ENCODE measurements at regions not wholly inside any gene's neighbourhood (a gene's known extent, or its start where the extent isn't known, plus 50 kb on each side); places are given as distances from the start of the nearest gene placed in this dataset.

DNA sequence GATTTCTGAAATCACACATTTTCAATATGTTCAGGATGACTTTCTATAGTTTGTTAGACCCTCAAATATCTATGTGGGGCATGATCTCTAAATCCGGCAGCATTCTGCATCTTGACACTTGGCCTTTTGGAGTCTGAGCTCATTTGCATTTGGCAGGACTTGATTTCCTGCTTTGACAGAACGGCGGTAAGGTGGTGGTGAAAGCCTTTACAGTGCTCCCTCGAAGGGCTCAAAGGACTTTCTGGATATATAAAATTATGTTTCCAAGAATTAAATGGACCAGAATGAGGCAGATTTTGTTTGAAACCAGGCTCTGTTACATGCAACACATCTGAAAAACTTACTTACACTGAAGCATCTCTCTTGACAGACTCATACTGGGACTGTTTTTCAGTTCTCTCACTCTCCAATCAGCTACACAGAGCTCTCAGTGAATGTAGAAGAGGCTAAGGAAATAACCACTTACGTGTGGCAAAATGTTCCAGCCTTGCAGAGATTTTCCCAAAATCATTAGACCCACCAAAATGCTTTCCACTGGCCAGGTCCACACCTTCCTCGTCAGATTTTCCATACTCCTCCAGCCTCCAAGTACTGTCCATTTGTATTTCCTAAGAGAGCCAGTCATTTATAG is 207.2 kb downstream of the SPRY2 start:
- DNase-seq (ENCODE audit: low read depth in 2 of 2, low spot score in 1 of 2), result no peak

DNA sequence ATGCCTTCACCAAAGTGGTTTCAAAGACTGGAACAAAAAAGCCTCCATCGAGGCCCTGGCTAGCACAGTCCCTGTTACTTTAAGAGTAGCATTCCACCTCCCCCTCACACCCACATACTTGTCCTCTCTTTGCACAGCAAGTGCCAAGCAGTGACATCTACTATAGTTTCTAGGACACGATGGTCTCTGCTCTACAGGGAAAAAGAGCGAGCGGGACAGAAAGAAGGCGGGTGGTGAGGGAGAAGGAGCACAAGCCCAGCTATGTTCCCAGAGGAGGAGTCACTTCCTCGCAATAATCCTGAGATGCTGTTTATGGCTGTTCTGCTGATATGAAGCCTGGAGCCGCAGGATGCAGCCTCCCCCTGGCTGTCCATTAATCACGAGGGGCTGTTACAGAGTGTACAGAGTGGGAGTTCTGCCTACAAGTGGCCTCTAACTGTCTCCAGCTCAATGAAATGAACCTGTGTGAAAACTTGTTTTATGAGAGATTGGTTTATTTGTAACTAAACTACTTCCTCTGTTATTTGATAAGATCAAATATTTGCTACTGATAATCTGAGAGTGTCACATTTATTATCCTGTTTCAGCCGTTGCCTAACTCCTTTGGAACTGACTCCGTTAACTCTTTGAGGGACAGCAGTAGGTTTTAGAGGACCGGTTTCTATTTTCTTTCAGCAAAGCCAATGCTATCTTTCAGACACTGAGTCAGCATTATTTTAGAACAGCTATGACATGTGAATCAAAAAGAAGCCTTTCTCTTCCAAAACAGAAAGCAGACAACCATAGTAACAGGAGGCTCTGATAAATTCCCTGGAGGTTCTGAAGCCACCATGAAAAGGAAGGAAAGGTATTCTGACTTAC is 208.0 kb downstream of the SPRY2 start:
- DNase-seq (ENCODE audit: low read depth in 2 of 2, low spot score in 1 of 2), result no peak

DNA sequence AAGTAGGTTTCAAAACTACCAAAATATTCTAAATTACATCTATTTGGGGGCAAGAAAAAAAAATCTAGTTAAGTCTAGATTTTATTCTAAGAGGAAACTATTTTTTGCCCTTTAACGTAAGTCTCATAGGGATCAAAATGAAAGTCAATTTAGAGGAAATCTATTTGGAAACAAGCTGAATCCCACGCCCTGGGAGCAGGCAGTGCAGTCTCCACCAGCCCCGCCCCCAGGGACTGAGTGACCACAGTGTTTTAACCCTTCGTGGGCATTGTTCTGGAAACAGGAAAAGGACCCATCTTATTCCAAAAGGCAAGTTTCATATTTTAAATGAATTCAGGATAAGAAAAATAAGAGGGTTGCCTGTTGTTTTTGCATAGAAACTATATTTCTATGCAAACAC is 209.7 kb downstream of the SPRY2 start:
- no peak for DNase-seq (ENCODE audit: low read depth in 2 of 2, low spot score in 1 of 2)

DNA sequence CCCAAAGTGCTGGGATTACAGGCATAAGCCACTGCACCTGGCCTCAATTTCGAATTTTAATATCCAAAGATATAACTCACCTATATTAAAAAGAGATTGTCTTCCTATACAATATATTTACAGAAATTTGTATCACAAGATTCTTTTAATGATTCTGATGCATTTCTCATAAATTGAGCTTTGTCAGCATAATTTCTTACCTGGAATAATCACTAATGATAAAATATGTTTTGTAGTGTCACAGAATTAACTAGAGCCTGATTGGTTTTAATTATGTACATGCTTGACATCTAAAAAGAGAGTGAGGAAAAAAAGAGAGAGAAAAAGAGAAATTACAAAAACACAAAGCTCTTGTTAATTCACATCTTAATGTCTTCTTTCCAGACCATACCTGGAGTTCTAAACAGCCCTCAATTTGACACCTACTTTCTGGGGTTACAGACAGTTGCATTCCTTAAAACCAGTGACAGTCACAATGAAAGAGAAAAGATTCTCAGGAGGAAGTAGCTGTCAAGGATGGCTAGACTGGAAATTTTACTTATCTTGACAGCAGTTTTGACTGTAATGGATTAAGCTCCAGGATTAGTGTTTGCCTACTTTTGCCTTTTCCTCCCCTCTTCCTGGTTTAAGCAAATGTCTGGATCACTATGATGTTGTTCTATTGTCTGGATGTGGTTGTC is 214.4 kb downstream of the SPRY2 start:
- DNase-seq (ENCODE audit: low read depth in 2 of 2, low spot score in 1 of 2), result no peak

DNA sequence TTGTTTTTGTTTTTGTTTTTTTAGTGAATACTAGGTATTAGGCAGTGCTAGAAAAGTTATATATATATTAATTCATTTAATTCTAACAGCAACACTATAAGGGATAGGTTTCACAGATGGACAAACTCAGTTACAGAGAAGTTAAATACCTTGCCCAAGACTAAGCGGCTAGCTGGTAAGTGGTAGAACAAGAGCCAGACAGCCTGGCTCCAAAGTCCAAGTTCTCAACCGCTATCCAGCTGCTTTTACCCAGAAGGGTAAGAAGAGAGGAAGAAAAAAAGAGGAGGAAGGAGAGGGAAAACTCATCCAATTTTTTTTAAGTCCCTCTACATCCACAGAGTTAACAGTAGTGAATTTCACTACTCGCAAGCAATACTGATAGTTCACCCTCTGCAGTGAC is 217.0 kb downstream of the SPRY2 start:
- DNase-seq (ENCODE audit: low read depth in 2 of 2, low spot score in 1 of 2), result no peak

DNA sequence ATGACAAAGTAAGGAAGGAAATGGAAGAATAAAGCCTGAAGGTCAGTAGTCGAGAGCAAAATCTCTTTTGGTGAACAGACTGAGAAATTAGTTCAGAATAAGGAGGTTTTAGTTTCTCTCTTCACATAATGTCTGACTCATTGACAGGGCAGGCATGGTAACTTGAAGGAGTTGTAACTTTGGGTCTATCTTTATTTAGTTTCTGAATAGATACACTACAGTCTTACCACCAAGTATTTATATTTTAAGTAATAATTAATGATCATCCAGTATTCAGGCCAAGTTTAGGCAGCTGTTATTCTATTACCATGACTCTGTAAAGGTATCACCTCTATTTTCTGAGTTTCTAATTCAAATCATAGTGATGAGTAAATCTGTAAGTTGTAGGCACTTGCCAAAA is 219.9 kb downstream of the SPRY2 start:
- no peak for DNase-seq (ENCODE audit: low read depth in 2 of 2, low spot score in 1 of 2)

DNA sequence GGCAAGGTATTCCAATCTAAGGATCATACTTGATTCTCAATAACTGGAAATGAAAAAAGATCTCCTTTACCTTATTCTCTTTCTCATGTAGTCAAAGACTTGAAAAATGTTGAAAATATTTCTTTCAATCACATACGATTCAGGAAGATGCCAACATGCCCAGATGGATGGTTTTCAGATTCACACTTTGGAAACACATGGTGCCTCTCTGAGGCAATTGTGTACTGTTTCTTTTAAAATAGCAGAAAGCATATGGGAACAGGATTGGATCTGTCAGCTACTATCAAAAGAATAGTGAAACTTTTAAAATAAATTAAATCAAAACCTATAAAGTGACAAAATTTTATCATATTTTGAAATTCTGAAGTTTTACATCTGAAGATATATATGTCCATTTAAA is 222.4 kb downstream of the SPRY2 start:
- no peak for DNase-seq (ENCODE audit: low read depth in 2 of 2, low spot score in 1 of 2)

DNA sequence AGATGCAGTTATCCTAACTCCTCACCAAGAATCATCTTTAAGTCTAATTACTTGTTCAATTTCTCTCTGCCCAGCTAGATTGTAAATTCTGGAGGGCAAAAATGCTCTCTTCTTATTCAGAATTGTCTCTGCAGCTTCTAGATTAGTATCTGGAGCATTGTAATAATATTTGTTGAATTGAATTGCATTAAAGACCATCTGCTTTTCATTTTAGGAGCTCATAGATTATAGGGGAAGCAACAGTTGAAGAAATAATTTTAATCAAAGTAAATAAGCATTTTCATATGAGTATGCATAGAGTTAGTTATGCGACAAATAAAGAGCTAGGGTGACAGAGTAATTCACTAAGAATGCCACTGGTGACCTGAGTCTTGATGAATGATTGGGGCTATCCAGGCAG is 222.8 kb downstream of the SPRY2 start:
- no peak for DNase-seq (ENCODE audit: low read depth in 2 of 2, low spot score in 1 of 2)

DNA sequence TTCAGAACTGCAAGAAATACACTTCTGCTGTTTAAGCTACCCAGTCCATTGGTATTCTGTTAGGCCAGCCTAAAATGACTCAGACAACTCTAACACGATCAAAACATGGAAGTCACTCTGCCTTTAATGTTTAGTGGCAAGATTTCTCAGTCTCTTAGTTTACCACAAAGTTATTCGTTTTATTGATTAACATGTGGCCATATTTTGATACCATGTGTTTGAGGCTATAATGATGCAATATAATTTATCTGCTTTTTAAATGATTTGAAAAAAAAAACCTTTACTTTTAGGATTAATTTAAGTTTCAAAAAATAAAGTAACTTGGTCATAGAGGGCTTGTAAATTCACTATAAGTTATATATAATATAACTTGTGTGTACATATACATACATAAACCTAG is 223.4 kb downstream of the SPRY2 start:
- no peak for DNase-seq (ENCODE audit: low read depth in 2 of 2, low spot score in 1 of 2)

DNA sequence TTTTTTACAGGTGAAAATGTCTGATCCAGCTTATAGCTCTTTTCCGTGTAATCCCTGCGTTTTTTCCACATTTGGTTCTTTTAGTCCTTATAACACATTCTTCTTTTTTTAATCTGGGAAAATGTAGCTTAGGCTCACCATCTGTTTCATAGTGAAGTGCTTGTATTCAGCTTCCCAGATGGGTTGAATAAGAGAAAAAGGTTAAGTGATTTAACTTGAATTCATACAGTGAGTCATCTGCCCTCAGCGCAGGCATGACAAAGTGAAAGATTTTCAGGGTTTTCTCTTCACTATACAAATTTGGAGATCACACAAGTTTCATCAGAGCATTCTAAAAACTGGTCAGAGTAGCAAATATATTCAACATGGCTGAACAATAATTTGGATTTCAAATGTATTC is 224.8 kb downstream of the SPRY2 start:
- no peak for DNase-seq (ENCODE audit: low read depth in 2 of 2, low spot score in 1 of 2)

DNA sequence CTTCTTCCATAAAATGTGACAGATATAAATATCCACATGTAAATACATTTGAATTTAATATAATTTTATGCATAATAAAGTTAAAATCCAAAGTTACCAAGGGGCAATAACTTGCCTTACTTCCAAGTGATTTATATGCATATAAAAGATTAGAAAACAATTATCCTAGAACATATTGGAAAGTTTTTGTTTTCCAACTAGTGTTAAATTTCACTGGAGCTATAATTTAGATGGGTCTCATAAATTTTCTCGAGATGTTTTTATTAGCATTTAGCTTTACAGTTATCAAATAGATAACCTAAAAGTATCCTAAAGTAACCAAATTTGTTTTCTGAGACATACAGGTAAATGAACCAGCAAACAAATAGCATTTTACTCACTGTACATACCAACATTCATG is 225.3 kb downstream of the SPRY2 start:
- DNase-seq (ENCODE audit: low read depth in 2 of 2, low spot score in 1 of 2), result no peak

DNA sequence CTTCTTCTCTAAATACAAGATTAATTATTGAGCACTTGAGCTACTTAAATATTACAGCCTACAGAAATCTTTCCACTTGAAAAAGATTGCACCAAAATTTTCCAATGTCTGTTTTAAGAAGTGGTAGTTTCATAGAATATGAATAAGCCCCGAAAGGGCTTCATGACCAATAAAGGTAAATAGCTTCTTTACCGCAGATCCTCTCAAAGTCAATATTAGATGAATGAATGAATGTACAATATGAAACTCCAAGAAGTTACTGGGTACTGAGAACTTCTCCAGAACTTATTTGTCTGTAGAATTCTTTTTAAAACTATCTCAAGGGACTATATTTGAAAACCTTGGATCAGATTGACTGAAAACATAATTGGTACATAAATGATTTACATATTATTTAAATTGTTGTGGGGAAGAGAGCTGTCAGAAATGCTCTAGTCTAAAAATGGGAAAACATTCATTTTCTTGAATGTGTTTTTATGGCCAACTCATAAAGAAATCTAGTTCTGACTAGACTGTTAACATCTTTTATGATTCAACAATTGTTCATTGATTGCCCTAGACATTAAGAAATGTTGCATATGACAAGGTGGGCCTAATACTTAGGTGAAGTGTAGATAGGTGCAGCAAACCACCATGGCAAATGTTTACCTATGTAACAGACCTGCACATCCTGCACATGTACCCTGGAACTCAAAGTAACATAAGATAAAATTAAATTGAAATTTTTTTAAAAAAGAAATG is 227.0 kb downstream of the SPRY2 start:
- no peak for DNase-seq (ENCODE audit: low read depth in 2 of 2, low spot score in 1 of 2)

DNA sequence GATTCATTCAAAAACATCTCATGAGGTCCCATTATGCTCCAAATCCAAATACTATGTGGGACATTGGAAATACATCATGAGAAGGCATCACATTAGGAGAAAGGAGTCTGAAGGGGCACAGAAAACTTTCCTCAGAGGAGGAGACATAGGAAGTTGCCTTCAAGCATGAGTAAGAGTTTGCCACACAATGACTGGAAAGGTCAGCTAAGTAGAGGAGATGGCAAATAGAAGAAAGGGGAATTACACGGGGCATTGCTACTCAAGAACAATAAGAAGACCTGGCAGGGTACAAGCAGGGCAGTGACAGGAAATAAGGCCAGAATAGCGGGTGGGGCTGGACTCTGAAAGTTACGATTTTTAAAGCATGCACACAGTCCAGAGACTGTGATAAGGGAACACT is 231.6 kb downstream of the SPRY2 start:
- no peak for DNase-seq (ENCODE audit: low read depth in 2 of 2, low spot score in 1 of 2)

DNA sequence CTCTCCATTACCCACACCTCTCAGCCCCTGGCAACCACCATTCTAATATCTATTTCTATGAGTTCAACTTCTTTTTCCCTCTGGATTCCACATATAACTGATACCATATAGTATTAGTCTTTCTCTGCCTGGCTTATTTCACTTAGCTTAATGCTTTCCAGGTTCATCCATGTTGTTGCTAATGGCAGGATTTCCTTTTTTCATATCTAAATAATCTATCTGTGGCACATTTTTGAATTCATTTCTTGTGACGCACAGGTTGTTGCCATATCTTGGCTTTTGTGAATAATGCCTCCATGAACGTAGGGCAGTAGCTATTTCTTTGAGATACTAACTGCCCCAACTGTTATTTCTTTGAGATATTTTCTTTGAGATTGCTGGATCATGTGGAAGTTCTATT is 235.6 kb downstream of the SPRY2 start:
- DNase-seq (ENCODE audit: low read depth in 2 of 2, low spot score in 1 of 2), result no peak

DNA sequence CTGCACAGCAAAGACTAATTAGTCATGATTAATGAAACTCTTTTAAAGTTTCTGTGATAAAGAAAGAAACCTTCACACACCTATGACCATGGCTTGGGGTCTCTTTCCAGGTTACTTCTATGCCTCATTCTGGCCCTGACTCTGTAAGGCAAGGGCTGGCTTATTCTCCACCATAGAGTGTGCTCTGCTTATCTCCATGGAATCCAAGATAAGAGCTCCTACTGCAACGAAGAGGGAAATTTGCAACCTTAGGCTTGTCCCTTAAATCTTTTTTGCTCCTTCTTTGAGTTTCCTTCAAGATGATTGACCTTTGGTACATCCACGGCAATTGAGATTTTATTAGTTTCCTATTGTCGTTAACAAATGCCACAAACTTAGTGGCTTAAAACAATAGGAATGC is 239.9 kb downstream of the SPRY2 start:
- no peak for DNase-seq (ENCODE audit: low read depth in 2 of 2, low spot score in 1 of 2)

DNA sequence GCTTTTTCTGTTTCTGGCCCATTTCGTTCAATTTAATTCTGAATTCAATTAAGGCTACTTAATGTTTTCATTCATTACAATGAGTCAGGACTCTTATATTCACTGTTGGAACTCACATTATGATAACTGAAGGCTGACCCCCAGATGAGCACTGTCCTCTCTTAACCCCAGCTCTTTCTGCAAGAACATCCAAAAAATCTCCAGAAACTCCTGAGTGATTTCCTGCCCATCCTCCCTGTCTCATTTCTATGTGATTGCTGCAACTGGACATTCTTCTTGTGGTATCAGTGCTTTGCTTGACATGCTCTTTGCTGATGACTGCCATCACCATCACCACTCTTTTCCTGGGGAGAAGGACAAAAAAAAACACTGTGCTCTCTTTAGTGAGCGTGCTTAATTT is 240.3 kb downstream of the SPRY2 start:
- DNase-seq (ENCODE audit: low read depth in 2 of 2, low spot score in 1 of 2), result no peak

DNA sequence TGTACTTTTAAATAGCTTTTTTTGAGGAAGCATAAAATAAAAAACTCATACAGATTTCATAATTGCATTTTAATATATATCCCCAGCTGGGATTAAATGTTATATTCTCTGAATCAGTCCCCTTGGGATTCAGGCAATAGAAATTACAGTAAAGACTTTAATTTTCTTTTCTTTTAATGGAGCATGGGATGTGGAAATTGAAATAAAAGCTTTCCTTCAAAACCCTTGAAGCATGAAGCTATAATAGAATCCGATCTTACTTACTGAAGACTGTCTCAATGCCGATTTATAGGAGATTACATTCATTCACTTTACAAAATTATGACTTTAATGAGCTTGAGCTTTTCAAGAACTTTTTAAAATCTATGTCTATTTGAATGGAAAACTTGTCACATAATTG is 243.4 kb downstream of the SPRY2 start:
- no peak for DNase-seq (ENCODE audit: low read depth in 2 of 2, low spot score in 1 of 2)

DNA sequence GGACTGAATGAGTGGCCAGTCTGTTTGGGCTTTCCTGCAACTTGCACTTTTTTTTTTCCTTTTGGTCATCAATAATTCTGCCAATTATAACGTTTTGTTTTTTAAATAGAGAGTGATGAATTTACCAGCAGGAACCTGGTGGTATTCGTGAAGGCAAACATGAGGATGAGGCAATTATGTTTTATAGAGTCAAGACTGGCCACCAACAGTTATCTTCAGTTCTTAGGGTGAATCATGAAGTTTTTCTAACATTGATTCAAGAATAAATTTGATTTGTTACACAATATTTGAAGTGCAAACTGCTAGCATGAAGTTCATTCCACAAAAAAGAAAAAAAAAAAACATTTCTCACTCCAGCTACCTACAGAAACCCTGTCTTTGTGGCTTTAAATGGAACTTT is 244.5 kb downstream of the SPRY2 start:
- DNase-seq (ENCODE audit: low read depth in 2 of 2, low spot score in 1 of 2), result no peak

DNA sequence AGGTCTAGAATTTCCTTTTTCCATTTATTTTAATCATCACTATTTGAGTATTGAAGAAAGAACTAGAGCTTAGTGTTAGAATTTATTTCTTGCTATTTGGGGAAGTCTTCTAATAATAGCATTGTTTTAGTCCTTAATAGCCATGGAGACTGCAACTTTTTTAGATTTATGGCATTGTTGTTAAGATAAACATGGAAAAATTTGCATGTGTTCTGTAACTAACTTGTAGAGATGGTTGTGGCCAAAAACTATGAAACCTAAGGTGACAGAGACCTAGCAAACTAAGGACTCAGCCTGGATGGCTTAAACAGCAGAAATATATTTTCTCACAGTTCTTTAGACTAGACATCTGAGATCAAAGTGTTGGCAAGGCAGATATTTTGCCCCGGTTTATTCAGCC is 246.4 kb downstream of the SPRY2 start:
- no peak for DNase-seq (ENCODE audit: low read depth in 2 of 2, low spot score in 1 of 2)

DNA sequence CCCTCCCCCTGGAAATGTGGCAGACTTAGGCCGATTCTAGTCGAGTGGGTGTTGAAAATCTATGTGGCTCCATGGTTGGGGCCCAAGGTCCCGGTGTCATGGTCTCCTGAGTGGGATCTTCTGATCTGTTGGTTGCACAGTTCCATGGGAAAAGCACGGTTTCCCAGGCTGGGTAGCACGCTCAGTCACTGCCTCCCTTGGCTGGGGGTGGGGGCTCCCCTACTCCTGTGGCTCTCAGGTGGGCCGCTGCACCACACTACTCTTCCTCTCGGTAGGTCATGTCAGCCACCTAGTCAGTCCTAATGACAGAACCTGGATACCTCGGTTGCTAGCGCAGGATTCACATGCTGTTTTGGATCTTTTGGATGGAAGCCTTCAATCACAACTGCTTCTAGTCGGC is 247.0 kb downstream of the SPRY2 start:
- DNase-seq (ENCODE audit: low read depth in 2 of 2, low spot score in 1 of 2), result no peak

DNA sequence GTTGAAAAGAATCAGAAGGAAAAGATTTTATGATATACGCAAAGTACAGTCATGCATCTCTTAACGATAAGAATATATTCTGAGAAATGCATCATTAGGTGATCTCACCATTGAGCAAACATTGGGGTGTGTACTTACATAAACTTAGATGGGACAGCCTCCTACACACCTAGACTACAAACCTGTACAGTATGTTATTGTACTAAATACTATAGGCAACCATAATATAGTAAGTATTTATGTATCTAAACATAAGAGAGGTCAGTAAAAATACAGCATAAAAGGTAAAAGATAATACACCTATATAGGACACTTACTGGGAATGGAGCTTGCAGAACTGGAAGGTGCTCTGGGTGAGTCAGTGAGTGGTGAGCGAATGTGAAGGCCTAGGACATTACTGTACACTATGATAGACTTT is 254.6 kb downstream of the SPRY2 start:
- DNase-seq (ENCODE audit: low read depth in 2 of 2, low spot score in 1 of 2), result no peak
